Tibial nerve (tissue), 4 donors: ENCODE measurements at regions not wholly inside any gene's neighbourhood (a gene's known extent, or its start where the extent isn't known, plus 50 kb on each side); places are given as distances from the start of the nearest gene placed in this dataset.

Source experiments
- DNase-seq, 2 donors: peaks; one replicate each; pipeline ENCODE4 v3.0.0-alpha.2; 2019; ENCODE audit warnings: low spot score in 2 of 2
- H3K27ac ChIP-seq, 4 donors: fragments of 200-600 bp; sonication (generic) in 3 of 4; one replicate each; pipeline ENCODE4 v1.5.1; 2017 to 2019; ENCODE audit warnings: mild to moderate bottlenecking in 1 of 4
- H3K27me3 ChIP-seq, 2 donors: fragments of 200-600 bp; sonication (generic) in 1 of 2; one replicate each; pipeline versions ENCODE4 v1.5.1 to v1.6.0; 2017 to 2019
- H3K36me3 ChIP-seq, 3 donors: fragments of 200-600 bp; sonication (generic); one replicate each; pipeline ENCODE4 v1.5.1; 2018 to 2019
- H3K4me1 ChIP-seq, 4 donors: fragments of 200-600 bp; sonication (generic) in 3 of 4; one replicate each; pipeline ENCODE4 v1.5.1; 2017 to 2019
- H3K4me3 ChIP-seq, 4 donors: fragments of 200-600 bp; sonication (generic) in 3 of 4; one replicate each; pipeline ENCODE4 v1.5.1; 2017 to 2019; ENCODE audit warnings: mild to moderate bottlenecking in 1 of 4, moderate library complexity in 1 of 4
- H3K9me3 ChIP-seq, 4 donors: fragments of 200-600 bp; sonication (generic) in 3 of 4; one replicate each; pipeline ENCODE4 v1.5.1; 2017 to 2019
- CTCF ChIP-seq, 5 experiments: fragments of 200-600 bp in 3 of 5; fragments of 450-650 bp in 2 of 5; sonication (generic) in 3 of 5; IDR thresholded peaks; one replicate each; pipeline ENCODE4 v1.5.1; 2016 to 2019; ENCODE audit warnings: antibody characterized with exemption in 5 of 5, mild to moderate bottlenecking in 3 of 5, moderate library complexity in 2 of 5
- EP300 ChIP-seq, 2 donors: sonication (generic); formaldehyde crosslinking; IDR thresholded peaks; one replicate each; pipeline ENCODE4 v1.6.1; 2017; ENCODE audit warnings: antibody characterized with exemption in 2 of 2, mild to moderate bottlenecking in 1 of 2
- POLR2A ChIP-seq, 2 donors: fragments of 450-650 bp; IDR thresholded peaks; one replicate each; pipeline ENCODE4 v1.6.1; 2017; ENCODE audit warnings: antibody characterized with exemption in 2 of 2, mild to moderate bottlenecking in 2 of 2, moderate library complexity in 2 of 2
- WGBS, 2 donors: methylation state at CpG; one replicate each; pipeline ENCODE4 v1.1.5; 2018; 5-methylcytosine and 5-hydroxymethylcytosine counted together

GRCh38 chr6:113363048-113363798 is 493.9 kb upstream of the MARCKS start:
- WGBS, 2 donors = 76 to 78% methylated on average over 4 of the region's 4 CpGs
- H3K4me1 ChIP-seq = peaks cover 0 to 17% (median 6%) of the 10 kb centered on the region in 4 donors
- TF ChIP-seq POLR2A (IDR thresholded peaks at IDR 0.05) = no peak
- TF ChIP-seq EP300 (IDR thresholded peaks at IDR 0.05) = no peak
- TF ChIP-seq CTCF (IDR thresholded peaks at IDR 0.05) = no peak
- no peaks in the 10 kb centered on the region for H3K36me3 ChIP-seq
- H3K27me3 ChIP-seq = no peaks in the 10 kb centered on the region
- DNase-seq = no peak
- no peaks in the 10 kb centered on the region for H3K9me3 ChIP-seq
- H3K27ac ChIP-seq = peak overlapping the region in 1 of 4 donors; percentile 83
- no peak overlapping the region for H3K4me3 ChIP-seq

GRCh38 chr6:113363866-113364265 is 493.3 kb upstream of the MARCKS start:
- Histone ChIP-seq H3K36me3 (no peaks in the 10 kb centered on the region), H3K4me3 (no peak overlapping the region), H3K27ac (peak overlapping the region in 1 of 4 donors; percentile 17), H3K27me3 (no peaks in the 10 kb centered on the region), H3K9me3 (no peaks in the 10 kb centered on the region), H3K4me1 (peaks cover 0 to 17% (median 6%) of the 10 kb centered on the region in 4 donors)
- no peak for TF ChIP-seq POLR2A (IDR thresholded peaks at IDR 0.05)
- TF ChIP-seq EP300 (IDR thresholded peaks at IDR 0.05) = no peak
- TF ChIP-seq CTCF (IDR thresholded peaks at IDR 0.05) = no peak
- DNase-seq = no peak

GRCh38 chr6:113364766-113365165 is 492.4 kb upstream of the MARCKS start:
- no peak for DNase-seq
- no peak for TF ChIP-seq POLR2A (IDR thresholded peaks at IDR 0.05)
- no peak for TF ChIP-seq CTCF (IDR thresholded peaks at IDR 0.05)
- Histone ChIP-seq H3K4me3 (no peak overlapping the region), H3K36me3 (no peaks in the 10 kb centered on the region), H3K27me3 (no peaks in the 10 kb centered on the region), H3K27ac (no peak overlapping the region), H3K4me1 (peaks cover 0 to 17% (median 6%) of the 10 kb centered on the region in 4 donors), H3K9me3 (no peaks in the 10 kb centered on the region)
- WGBS, 2 donors = 93 to 95% methylated on average over 3 of the region's 3 CpGs

GRCh38 chr6:113365191-113365590 is 492.0 kb upstream of the MARCKS start:
- Histone ChIP-seq H3K27me3 (no peaks in the 10 kb centered on the region), H3K27ac (no peak overlapping the region), H3K4me1 (peaks cover 0 to 17% (median 6%) of the 10 kb centered on the region in 4 donors), H3K4me3 (no peak overlapping the region), H3K36me3 (no peaks in the 10 kb centered on the region), H3K9me3 (no peaks in the 10 kb centered on the region)
- 56 to 79% methylated on average over 2 of the region's 2 CpGs for WGBS, 2 donors
- no peak for DNase-seq
- TF ChIP-seq CTCF (IDR thresholded peaks at IDR 0.05) (no peak), POLR2A (IDR thresholded peaks at IDR 0.05) (no peak), EP300 (IDR thresholded peaks at IDR 0.05) (no peak)

- Histone ChIP-seq H3K4me1 (peaks cover 0 to 17% (median 6%) of the 10 kb centered on the region in 4 donors), H3K4me3 (no peak overlapping the region), H3K9me3 (no peaks in the 10 kb centered on the region), H3K36me3 (no peaks in the 10 kb centered on the region), H3K27me3 (no peaks in the 10 kb centered on the region), H3K27ac (no peak overlapping the region)
- TF ChIP-seq CTCF (IDR thresholded peaks at IDR 0.05) = no peak
- WGBS, 2 donors = 73 to 78% methylated on average over 3 of the region's 3 CpGs
- DNase-seq = no peak
These were observed 490.6 kb upstream of the MARCKS start for GRCh38 chr6:113366505-113366904.
